ENCODE measurements at regions not wholly inside any gene's neighbourhood (a gene's known extent, or its start where the extent isn't known, plus 50 kb on each side); places are given as distances from the start of the nearest gene placed in this dataset.

GRCh38 chr10:78456649-78457400 is 423.2 kb downstream of the RPS24 start:
- Histone ChIP-seq H3K9ac (ENCODE audit: insufficient read depth, low read length) (no peak overlapping the region), H3K36me3 (ENCODE audit: control insufficient read depth, insufficient read depth, low read length) (no peaks in the 10 kb centered on the region), H3K4me2 (ENCODE audit: extremely low read depth, insufficient read depth, low read length) (no peak overlapping the region), H3K27me3 (ENCODE audit: control insufficient read depth, insufficient read depth, low read length) (no peaks in the 10 kb centered on the region), H3K79me2 (ENCODE audit: control insufficient read depth, insufficient read depth, low read length) (no peaks in the 10 kb centered on the region), H3K27ac (ENCODE audit: insufficient read depth, low read length) (no peak overlapping the region), H4K20me1 (ENCODE audit: control insufficient read depth, extremely low read depth, insufficient read depth, low read length) (no peaks in the 10 kb centered on the region), H3K9me3 (ENCODE audit: control insufficient read depth, insufficient read depth, low read depth, low read length) (no peaks in the 10 kb centered on the region), H2AFZ (ENCODE audit: low read length) (no peak overlapping the region), H3K4me1 (ENCODE audit: control insufficient read depth, extremely low read depth, insufficient read depth, low read length) (peaks cover 9% of the 10 kb centered on the region), H3K4me3 (replicated peaks in 1 of 4; ENCODE audit: control extremely low read depth in 1 of 4, insufficient read depth in 1 of 4, low read depth in 3 of 4, low read length in 4 of 4) (no peak overlapping the region)
- TF ChIP-seq CTCF (conservative IDR thresholded peaks at IDR 0.05 in 1 of 2, IDR thresholded peaks at IDR 0.05 in 1 of 2; ENCODE audit: low read depth in 1 of 2, low read length in 2 of 2) (no peak), EZH2 (IDR thresholded peaks at IDR 0.05; ENCODE audit: low read length, missing control alignments) (no peak)
- no peak for DNase-seq (ENCODE audit: low read depth in 2 of 2)

GRCh38 chr10:78457804-78458482 is 424.3 kb downstream of the RPS24 start:
- H3K4me3 ChIP-seq (replicated peaks in 1 of 4; ENCODE audit: control extremely low read depth in 1 of 4, insufficient read depth in 1 of 4, low read depth in 3 of 4, low read length in 4 of 4): no peak overlapping the region
- H4K20me1 ChIP-seq (ENCODE audit: control insufficient read depth, extremely low read depth, insufficient read depth, low read length): no peaks in the 10 kb centered on the region
- no peaks in the 10 kb centered on the region for H3K79me2 ChIP-seq (ENCODE audit: control insufficient read depth, insufficient read depth, low read length)
- H3K27me3 ChIP-seq (ENCODE audit: control insufficient read depth, insufficient read depth, low read length): no peaks in the 10 kb centered on the region
- H3K27ac ChIP-seq (ENCODE audit: insufficient read depth, low read length): no peak overlapping the region
- H3K9ac ChIP-seq (ENCODE audit: insufficient read depth, low read length): no peak overlapping the region
- H3K4me2 ChIP-seq (ENCODE audit: extremely low read depth, insufficient read depth, low read length): no peak overlapping the region
- TF ChIP-seq EZH2 (IDR thresholded peaks at IDR 0.05; ENCODE audit: low read length, missing control alignments) (no peak), CTCF (conservative IDR thresholded peaks at IDR 0.05 in 1 of 2, IDR thresholded peaks at IDR 0.05 in 1 of 2; ENCODE audit: low read depth in 1 of 2, low read length in 2 of 2) (no peak)
- no peak overlapping the region for H2AFZ ChIP-seq (ENCODE audit: low read length)
- peak; percentile 71 to 97 for DNase-seq (ENCODE audit: low read depth in 2 of 2)
- no peaks in the 10 kb centered on the region for H3K36me3 ChIP-seq (ENCODE audit: control insufficient read depth, insufficient read depth, low read length)
- H3K4me1 ChIP-seq (ENCODE audit: control insufficient read depth, extremely low read depth, insufficient read depth, low read length): peaks cover 9% of the 10 kb centered on the region
- H3K9me3 ChIP-seq (ENCODE audit: control insufficient read depth, insufficient read depth, low read depth, low read length): no peaks in the 10 kb centered on the region

GRCh38 chr10:78458983-78459638 is 425.4 kb downstream of the RPS24 start:
- Histone ChIP-seq H2AFZ (ENCODE audit: low read length) (no peak overlapping the region), H3K27me3 (ENCODE audit: control insufficient read depth, insufficient read depth, low read length) (no peaks in the 10 kb centered on the region), H4K20me1 (ENCODE audit: control insufficient read depth, extremely low read depth, insufficient read depth, low read length) (no peaks in the 10 kb centered on the region), H3K27ac (ENCODE audit: insufficient read depth, low read length) (no peak overlapping the region), H3K4me3 (replicated peaks in 1 of 4; ENCODE audit: control extremely low read depth in 1 of 4, insufficient read depth in 1 of 4, low read depth in 3 of 4, low read length in 4 of 4) (no peak overlapping the region), H3K9ac (ENCODE audit: insufficient read depth, low read length) (no peak overlapping the region), H3K36me3 (ENCODE audit: control insufficient read depth, insufficient read depth, low read length) (no peaks in the 10 kb centered on the region), H3K4me2 (ENCODE audit: extremely low read depth, insufficient read depth, low read length) (no peak overlapping the region), H3K79me2 (ENCODE audit: control insufficient read depth, insufficient read depth, low read length) (no peaks in the 10 kb centered on the region), H3K4me1 (ENCODE audit: control insufficient read depth, extremely low read depth, insufficient read depth, low read length) (peaks cover 9% of the 10 kb centered on the region), H3K9me3 (ENCODE audit: control insufficient read depth, insufficient read depth, low read depth, low read length) (no peaks in the 10 kb centered on the region)
- TF ChIP-seq CTCF (conservative IDR thresholded peaks at IDR 0.05 in 1 of 2, IDR thresholded peaks at IDR 0.05 in 1 of 2; ENCODE audit: low read depth in 1 of 2, low read length in 2 of 2) (no peak), EZH2 (IDR thresholded peaks at IDR 0.05; ENCODE audit: low read length, missing control alignments) (no peak)
- peak; percentile 52 to 93 for DNase-seq (ENCODE audit: low read depth in 2 of 2)
